ENCODE measurements at regions not wholly inside any gene's neighbourhood (a gene's known extent, or its start where the extent isn't known, plus 50 kb on each side); places are given as distances from the start of the nearest gene placed in this dataset.

DNA sequence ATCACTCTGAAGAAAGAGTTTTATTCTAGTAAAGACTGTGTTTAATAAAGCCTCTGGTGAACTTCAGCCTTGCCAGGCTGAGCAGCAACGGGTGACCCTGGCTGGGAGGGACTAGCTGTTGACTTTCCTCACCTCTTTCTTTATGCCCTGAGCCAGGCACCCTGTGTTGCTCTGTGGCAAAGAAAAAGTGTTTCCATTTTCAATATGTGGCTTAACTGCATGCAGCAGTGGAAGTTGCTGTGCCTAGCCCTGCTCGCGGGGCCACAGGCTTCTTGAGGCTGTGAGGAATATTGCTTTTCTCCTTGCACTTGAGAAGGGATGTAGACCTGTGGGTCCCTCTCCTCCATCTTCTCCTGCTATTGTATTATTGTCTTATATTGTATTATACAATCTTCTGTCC is 67.0 kb downstream of the CXCL12 start (continued):
- TF ChIP-seq ZC3H10 (CRISPR knock-in tag; IDR thresholded peaks at IDR 0.05), result no peak
- TF ChIP-seq ISL1 (CRISPR knock-in tag; IDR thresholded peaks at IDR 0.05), result no peak
- no peak for TF ChIP-seq RARB (CRISPR knock-in tag; IDR thresholded peaks at IDR 0.05)

DNA sequence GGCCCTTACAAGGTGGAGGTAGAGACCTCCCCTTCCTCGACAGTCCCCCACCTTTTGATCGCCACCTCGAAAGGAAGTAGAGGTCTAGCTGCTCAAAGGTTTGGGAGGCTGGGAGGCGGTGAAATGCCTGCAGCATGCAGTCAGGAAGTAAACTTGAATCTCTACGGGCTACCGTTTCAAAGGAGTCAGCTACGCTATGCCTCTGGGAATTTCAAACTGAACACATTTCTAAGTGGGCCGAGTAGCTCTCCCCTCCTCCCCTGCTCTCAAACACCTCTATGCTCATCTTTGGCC is 68.0 kb downstream of the CXCL12 start:
- TF ChIP-seq, protein P1, sequence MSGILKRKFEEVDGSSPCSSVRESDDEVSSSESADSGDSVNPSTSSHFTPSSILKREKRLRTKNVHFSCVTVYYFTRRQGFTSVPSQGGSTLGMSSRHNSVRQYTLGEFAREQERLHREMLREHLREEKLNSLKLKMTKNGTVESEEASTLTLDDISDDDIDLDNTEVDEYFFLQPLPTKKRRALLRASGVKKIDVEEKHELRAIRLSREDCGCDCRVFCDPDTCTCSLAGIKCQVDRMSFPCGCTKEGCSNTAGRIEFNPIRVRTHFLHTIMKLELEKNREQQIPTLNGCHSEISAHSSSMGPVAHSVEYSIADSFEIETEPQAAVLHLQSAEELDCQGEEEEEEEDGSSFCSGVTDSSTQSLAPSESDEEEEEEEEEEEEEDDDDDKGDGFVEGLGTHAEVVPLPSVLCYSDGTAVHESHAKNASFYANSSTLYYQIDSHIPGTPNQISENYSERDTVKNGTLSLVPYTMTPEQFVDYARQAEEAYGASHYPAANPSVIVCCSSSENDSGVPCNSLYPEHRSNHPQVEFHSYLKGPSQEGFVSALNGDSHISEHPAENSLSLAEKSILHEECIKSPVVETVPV (CRISPR knock-in tag; IDR thresholded peaks at IDR 0.05), result no peak
- TF ChIP-seq ZFP30 (CRISPR knock-in tag; IDR thresholded peaks at IDR 0.05), result no peak
- no peak for TF ChIP-seq OSR1 (CRISPR knock-in tag; IDR thresholded peaks at IDR 0.05)
- no peak for TF ChIP-seq ZNF565 (CRISPR knock-in tag; conservative IDR thresholded peaks at IDR 0.05; ENCODE audit: low read depth)
- no peak for TF ChIP-seq TOX (CRISPR knock-in tag; IDR thresholded peaks at IDR 0.05; ENCODE audit: borderline replicate concordance)
- no peak for TF ChIP-seq SNAI2 (CRISPR knock-in tag; IDR thresholded peaks at IDR 0.05)

DNA sequence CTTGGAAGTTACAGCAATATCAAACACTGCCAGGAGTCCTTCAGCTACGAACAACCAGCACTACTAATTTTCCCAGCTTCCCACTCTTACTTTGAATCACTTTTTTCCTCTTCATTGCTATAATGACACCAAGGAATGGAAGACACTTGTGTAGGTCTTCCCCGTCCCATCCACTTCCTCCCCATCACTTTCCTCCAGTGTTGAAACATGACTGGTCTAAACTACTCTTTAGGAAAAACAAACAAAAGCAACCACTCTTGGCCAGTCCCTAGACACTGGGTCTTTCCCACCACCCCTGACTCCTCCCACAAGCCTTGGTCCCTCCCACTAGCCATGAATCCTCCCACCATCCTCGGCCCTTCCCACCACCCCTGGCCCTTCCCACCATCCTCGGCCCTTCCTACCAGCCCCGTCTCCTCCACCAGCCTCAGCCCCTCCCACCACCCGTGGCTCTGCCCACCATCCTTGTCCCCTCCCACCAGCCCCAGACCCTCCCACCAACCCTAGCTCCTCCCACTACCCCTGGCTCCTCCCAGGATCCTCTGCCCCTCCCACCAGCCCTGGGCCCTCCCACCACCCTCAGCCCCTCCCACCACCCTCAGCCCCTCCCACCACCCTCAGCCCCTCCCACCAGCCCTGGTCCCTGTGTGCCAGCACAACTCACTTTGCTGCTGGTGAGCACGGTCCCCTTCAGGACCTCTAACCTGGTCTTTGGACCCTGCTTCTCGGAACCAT is 68.5 kb downstream of the CXCL12 start:
- no peak for TF ChIP-seq SNAI2 (CRISPR knock-in tag; IDR thresholded peaks at IDR 0.05)
- TF ChIP-seq, protein P2, sequence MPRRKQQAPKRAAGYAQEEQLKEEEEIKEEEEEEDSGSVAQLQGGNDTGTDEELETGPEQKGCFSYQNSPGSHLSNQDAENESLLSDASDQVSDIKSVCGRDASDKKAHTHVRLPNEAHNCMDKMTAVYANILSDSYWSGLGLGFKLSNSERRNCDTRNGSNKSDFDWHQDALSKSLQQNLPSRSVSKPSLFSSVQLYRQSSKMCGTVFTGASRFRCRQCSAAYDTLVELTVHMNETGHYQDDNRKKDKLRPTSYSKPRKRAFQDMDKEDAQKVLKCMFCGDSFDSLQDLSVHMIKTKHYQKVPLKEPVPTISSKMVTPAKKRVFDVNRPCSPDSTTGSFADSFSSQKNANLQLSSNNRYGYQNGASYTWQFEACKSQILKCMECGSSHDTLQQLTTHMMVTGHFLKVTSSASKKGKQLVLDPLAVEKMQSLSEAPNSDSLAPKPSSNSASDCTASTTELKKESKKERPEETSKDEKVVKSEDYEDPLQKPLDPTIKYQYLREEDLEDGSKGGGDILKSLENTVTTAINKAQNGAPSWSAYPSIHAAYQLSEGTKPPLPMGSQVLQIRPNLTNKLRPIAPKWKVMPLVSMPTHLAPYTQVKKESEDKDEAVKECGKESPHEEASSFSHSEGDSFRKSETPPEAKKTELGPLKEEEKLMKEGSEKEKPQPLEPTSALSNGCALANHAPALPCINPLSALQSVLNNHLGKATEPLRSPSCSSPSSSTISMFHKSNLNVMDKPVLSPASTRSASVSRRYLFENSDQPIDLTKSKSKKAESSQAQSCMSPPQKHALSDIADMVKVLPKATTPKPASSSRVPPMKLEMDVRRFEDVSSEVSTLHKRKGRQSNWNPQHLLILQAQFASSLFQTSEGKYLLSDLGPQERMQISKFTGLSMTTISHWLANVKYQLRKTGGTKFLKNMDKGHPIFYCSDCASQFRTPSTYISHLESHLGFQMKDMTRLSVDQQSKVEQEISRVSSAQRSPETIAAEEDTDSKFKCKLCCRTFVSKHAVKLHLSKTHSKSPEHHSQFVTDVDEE (CRISPR knock-in tag; IDR thresholded peaks at IDR 0.05), result no peak
- TF ChIP-seq, protein P1 (CRISPR knock-in tag; IDR thresholded peaks at IDR 0.05), result no peak
- TF ChIP-seq, protein P3, sequence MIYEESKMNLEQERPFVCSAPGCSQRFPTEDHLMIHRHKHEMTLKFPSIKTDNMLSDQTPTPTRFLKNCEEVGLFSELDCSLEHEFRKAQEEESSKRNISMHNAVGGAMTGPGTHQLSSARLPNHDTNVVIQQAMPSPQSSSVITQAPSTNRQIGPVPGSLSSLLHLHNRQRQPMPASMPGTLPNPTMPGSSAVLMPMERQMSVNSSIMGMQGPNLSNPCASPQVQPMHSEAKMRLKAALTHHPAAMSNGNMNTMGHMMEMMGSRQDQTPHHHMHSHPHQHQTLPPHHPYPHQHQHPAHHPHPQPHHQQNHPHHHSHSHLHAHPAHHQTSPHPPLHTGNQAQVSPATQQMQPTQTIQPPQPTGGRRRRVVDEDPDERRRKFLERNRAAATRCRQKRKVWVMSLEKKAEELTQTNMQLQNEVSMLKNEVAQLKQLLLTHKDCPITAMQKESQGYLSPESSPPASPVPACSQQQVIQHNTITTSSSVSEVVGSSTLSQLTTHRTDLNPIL (CRISPR knock-in tag; IDR thresholded peaks at IDR 0.05; ENCODE audit: low read depth), result no peak
- TF ChIP-seq ARNTL (CRISPR knock-in tag; IDR thresholded peaks at IDR 0.05; ENCODE audit: borderline replicate concordance, low read depth), result no peak
- no peak; the same call in 1 of the 3 replicates for ATAC-seq

More for the DNA sequence above, 68.0 kb downstream of the CXCL12 start:
- ATAC-seq, result no peak

DNA sequence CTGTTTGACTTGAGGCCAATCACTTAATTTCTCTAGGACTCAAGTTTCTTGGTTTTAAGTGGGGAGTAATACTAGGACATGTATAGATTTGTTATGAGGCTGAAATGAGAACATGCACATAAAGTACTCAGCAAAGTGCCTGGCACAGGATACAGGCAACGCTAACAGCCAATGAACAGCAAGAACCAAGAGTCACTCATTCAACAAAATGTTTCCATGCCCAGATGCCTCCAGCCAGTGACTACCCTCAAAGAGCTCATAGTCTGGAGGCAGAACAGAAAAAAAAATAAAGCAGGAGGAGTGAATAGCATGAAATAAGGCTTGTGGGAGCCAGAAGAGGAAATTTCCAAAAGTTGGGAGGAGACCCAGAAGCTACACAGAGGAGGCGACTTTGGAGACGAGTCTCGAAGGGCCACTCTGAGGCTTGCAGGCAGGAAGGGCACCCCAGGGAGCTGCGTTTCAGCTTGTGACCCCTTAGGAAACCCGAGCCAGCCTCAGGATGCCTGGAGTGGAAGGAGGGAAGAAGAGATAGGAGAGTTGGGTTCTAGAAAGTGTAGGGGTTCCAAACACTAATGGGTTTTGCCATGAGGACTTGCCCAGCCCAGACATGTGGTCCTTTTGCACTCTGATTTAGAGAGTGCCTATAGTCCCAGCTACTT is 70.0 kb downstream of the CXCL12 start:
- TF ChIP-seq ZNF70 (CRISPR knock-in tag; IDR thresholded peaks at IDR 0.05) (no peak), ZFP30 (CRISPR knock-in tag; IDR thresholded peaks at IDR 0.05) (no peak), GLIS3 (CRISPR knock-in tag; IDR thresholded peaks at IDR 0.05) (no peak)
- TF ChIP-seq, protein P3 (CRISPR knock-in tag; IDR thresholded peaks at IDR 0.05; ENCODE audit: low read depth), result no peak
- ATAC-seq, result no peak

DNA sequence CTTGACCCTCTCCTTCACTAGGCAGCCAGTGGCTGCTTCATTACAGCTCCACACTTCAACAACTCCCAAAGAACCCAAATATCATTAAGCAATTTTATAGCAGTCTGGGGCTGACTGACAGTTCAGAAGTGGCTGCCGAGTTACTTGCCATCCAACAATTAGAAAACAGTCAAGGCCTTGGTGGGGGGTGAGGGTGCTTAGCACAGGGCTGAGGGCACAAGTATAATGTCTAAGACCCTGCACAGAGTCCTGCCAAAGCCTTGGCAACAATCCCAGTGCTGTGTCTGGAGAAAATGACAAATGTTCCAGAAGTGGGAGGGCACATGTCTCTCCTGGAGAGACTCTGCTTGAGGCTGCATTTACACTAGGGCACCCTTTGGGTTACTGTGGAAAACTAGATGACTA is 71.1 kb downstream of the CXCL12 start:
- no peak for ATAC-seq
- TF ChIP-seq RARB (CRISPR knock-in tag; IDR thresholded peaks at IDR 0.05) (no peak), ZNF565 (CRISPR knock-in tag; conservative IDR thresholded peaks at IDR 0.05; ENCODE audit: low read depth) (no peak), PPARA (CRISPR knock-in tag; IDR thresholded peaks at IDR 0.05; ENCODE audit: borderline replicate concordance) (no peak), GLIS3 (CRISPR knock-in tag; IDR thresholded peaks at IDR 0.05) (no peak), ZFP30 (CRISPR knock-in tag; IDR thresholded peaks at IDR 0.05) (no peak), ESRRG (CRISPR knock-in tag; IDR thresholded peaks at IDR 0.05) (no peak), TCF4 (CRISPR knock-in tag; IDR thresholded peaks at IDR 0.05; ENCODE audit: borderline replicate concordance) (no peak), ZC3H10 (CRISPR knock-in tag; IDR thresholded peaks at IDR 0.05) (no peak), ZFP3 (CRISPR knock-in tag; IDR thresholded peaks at IDR 0.05) (no peak), TOX (CRISPR knock-in tag; IDR thresholded peaks at IDR 0.05; ENCODE audit: borderline replicate concordance) (no peak)
- TF ChIP-seq, protein P4, sequence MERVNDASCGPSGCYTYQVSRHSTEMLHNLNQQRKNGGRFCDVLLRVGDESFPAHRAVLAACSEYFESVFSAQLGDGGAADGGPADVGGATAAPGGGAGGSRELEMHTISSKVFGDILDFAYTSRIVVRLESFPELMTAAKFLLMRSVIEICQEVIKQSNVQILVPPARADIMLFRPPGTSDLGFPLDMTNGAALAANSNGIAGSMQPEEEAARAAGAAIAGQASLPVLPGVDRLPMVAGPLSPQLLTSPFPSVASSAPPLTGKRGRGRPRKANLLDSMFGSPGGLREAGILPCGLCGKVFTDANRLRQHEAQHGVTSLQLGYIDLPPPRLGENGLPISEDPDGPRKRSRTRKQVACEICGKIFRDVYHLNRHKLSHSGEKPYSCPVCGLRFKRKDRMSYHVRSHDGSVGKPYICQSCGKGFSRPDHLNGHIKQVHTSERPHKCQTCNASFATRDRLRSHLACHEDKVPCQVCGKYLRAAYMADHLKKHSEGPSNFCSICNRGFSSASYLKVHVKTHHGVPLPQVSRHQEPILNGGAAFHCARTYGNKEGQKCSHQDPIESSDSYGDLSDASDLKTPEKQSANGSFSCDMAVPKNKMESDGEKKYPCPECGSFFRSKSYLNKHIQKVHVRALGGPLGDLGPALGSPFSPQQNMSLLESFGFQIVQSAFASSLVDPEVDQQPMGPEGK (CRISPR knock-in tag; IDR thresholded peaks at IDR 0.05; ENCODE audit: borderline replicate concordance), result no peak
- TF ChIP-seq, protein P5, sequence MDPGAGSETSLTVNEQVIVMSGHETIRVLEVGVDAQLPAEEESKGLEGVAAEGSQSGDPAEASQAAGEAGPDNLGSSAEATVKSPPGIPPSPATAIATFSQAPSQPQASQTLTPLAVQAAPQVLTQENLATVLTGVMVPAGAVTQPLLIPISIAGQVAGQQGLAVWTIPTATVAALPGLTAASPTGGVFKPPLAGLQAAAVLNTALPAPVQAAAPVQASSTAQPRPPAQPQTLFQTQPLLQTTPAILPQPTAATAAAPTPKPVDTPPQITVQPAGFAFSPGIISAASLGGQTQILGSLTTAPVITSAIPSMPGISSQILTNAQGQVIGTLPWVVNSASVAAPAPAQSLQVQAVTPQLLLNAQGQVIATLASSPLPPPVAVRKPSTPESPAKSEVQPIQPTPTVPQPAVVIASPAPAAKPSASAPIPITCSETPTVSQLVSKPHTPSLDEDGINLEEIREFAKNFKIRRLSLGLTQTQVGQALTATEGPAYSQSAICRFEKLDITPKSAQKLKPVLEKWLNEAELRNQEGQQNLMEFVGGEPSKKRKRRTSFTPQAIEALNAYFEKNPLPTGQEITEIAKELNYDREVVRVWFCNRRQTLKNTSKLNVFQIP (CRISPR knock-in tag; IDR thresholded peaks at IDR 0.05; ENCODE audit: borderline replicate concordance, low read depth), result no peak

All from SK-N-SH treated with all-trans-retinoic acid at 6 μM for 48 hours (cell line).